Activated CD4-positive, alpha-beta T cell treated with anti-CD3 and anti-CD28 coated beads, Interleukin-2, amount 50 U/mL, for 48 hours (primary cell): ENCODE measurements at regions not wholly inside any gene's neighbourhood (a gene's known extent, or its start where the extent isn't known, plus 50 kb on each side); places are given as distances from the start of the nearest gene placed in this dataset.

Source experiments
- DNase-seq, 2 experiments: peaks; one replicate each; pipeline ENCODE4 v3.0.0-alpha.2; 2020

DNA sequence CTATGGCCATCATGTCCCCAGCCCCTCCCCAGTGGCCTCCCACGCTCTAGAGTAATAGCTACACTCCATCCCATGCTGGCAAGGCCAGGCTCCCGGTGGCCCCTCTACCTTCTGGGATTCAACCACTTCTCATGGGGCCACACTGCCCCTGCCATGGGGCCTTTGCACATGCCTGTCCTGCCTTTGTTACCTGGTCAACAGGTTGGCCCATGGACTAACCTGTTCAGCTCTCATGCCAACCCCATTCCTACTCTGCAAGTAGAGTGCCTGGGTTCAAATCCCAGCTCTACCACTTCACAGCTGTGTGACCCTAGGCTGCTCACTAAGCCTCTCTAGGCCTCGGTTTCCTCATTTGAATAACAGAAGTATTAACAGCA lies 98.5 kb downstream of the RFLNA start:
- DNase-seq, result no peak

DNA sequence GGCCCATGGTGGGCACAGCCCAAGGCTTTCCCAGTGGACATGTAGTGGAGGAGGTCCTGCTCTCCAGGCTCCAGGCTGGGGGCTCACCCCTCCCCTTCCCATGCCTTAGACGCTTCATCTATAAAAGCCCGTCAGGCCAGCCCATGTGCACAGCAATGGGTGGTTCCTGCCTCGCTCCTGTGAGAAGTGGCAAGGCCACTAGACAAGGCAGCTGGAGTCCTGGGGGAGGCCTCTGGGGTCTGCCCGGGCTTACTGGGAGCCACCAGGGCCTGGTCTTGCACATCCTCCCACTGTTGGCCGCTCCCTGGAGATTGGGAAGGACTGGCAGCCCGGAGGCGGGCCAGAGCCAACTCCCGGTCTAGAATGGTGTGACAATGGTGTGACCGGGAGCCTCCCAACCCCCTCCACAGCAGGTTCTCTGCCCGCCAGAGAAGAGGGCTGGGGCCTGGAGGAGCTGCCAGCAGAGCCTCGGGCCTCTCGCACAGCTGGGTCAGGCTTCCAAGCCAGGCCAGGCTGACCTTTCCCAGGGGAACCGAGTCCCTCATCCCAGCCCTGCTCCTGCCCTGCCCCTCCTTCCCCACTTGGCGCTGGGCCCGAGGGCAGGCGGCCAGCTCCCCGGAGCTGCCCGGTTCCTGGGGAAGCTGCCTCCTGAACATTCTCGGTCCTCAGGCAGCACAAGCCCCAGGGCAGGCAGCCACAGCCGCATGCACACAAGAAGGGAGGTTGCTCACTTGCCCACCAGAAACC lies 97.9 kb downstream of the RFLNA start:
- no peak for DNase-seq

DNA sequence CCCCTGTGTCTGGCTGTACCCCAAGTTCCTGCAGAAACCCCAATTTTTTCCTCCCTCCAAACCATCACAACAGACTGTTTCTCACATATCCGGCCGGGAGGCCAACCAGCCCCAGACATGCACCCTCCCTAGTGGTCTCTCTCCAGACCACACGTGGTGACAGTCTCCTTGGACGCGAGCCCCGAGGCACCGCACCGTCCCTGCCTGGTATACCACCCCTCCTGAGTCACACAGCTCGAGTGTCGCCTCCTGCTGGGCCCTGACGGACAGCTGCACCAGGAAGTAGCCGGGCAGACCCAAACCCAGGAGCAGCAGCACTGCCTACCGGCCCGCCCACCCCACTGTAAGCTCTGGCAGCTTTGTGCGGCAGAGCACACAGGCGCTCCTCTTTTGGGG lies 97.4 kb downstream of the RFLNA start:
- DNase-seq, result no peak

DNA sequence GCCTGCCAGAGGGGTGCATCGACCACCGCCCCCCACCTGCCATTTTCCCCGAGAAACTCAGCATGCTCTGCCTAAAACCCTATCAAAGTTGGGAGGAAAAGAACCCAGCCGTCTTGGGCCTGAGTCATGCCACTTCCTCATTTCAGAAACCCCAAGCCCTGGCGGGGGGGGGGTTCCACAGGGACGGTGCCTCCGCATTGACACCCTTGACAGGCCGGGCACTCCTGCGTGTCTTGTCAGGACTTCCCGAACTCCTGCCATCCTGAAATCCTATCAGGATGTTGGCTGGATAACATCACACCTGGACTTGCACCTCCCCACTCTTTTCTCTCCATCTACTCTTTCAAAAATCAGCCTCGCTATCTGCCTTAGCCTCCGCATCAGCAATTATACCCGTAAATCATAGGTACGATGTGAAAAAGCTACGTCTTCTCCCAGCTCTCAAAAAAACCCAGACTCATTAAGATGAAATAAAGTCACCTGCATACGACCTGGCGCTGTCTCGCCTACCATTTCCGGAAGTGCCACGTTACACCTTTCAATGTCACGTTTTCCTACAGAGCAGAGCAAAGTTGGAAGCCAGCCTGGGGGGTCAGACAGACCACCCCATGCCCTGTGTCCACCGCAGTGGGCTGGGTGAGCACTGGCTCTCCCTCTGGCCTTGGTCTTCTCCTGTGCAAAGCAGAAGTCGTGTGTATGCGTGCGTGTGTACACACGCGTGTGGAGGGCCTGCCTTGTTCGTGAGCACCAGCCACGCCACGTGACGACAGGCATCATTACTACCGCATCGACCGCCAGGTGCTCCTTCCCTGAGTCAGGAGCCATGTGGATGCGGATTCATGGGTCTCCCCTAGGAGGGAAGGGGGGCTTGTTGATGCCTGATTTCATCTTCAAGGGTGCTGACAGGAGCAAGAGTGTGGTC lies 96.7 kb downstream of the RFLNA start:
- DNase-seq, result peak; percentile 54 to 64

DNA sequence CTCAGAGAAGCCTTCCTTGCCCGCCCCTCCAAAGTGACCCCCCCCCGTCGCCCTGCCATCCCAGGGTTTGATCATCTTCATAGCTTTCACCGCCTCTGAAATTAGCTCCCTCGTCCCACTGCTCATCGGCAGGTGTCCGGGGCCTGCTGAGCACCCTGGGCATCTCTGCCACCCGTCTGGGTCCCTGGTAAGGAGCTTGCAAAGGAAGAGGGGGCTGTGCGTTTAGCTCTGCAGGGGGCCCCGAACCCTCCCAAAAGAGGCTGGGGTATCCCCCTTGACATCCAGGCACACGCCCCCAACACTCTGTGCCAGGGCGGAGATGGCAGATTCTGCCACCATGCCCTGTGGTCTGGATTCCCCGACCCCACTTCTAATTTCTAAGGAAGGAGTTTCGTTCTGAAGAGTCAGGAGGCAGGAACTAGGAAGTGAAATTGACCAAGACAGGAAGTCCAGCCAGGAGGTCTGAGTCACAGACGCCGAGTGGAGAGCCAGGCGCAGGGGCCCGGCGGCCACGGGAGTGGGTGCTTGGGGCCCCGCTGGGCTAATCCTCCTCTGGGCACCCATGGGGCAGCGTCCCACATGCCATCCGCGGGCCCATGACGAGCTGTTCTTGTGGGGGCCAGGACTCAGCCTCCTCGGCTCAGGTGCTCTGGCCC lies 95.7 kb downstream of the RFLNA start:
- no peak for DNase-seq

DNA sequence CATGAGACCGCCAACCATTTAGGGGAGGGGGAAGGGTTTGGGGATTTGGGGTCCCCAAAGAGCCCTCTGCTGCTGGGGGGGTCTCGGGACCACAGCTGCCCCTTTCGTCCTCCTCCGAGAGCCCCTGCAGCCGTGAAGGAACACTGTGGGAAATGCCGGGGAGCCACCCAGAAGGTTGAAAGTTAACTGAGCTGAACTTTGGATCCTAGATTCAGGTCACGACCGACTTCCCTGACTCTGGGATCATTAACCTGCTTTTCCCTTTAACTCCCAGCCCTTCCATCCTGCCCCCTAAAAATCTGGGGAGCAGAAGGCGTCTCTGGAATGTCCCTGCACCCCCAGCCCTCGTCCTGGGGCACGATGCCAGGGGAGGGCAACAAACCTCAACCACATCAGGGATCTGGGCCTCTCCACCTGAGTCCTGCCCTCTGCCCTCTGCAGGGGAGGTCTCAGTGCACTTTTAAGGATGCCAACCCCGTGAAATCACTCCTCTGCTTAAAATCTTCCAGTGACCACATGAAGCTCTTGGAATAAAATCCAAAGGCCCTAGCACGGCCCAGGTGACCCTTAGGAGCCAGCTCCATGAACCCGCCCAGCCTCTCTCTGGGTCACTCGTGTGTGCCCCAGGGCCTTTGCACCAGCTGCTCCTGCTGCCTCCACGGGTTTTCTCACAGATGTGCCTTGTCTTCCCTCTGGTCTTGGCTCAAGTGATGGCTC lies 95.0 kb downstream of the RFLNA start:
- no peak for DNase-seq

DNA sequence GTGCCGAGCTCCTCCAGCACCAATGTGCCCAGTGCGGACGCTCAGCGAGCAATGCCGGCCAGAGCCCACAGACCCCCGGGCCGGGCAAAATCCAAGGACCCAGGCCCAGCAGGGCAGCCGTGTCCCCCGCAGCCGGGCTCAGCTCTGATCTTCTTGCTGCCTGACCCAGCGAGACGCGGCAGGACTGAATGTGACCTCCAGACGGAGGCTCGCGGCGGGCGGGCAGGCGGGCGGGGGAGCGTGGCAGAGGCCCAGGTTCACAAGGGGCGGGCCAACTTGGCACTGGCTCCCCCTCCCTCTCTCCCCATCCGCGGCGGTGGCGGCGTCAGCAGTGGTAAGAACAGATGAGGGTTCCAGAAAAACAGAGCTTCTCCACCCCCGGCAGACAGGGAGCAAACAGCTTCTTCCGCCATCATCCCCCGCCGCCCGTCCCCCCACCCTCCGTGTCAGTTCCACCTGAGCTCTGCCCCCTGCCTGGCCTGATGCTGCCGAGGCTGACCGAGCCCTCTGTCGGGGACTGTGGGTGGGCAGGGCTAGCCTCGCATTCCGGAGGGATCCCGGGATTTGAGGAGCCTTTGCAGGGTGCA lies 94.3 kb downstream of the RFLNA start:
- DNase-seq, result peak; percentile 68 to 74

DNA sequence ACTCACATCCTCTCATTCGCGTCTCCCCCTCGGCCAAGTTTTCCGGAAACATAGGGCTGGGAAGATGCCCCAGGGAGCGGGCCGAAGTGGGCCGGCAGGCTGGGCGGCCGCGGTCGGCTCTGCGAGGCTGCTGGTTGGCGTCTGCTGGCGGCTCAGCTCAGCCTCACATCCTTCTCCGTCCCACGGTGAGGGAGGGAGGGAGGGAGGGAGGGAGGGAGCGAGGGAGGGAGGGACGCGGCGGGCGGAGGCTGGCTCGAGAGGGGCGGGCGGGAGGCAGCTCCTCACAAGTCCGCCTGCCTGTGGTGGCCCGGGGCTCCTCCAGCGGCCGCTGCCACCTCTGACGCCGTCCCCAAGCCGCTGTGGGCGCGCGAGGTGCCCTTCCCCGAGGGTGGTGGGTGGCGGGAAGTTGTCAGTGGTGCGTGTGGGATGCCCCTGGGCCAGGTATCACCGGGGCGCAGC lies 93.8 kb downstream of the RFLNA start:
- peak; percentile 60 to 61 for DNase-seq

DNA sequence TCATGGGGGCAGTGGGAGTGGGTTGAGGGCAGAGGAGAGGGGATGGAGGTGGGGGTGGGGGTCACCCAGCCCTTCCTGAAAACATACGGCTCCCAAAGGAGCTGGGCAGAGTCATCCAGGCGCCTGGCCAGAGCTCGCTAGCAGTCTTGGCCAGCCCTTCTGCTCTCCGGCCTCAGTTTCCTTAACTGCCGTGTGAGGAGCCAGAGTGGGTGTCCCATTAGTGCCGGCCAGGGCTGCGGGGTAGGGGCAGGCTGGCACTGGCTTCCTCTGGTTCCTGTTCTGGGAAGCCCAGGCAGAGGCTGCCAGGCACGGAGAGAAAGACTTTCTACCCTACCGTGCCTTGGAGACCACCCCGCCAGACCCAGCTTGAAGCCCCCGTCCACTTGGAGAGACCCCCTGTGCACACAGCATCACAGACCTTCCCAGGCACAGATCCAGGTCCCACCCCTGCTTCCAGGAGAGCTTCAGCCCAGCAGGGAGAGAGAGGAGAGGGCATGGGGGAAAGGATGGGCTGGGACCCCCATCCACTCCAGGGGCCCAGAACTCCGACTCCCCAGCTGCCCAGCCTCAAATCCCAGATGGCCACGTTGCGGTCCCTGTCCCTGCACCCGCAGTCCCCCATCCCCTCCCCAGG lies 93.3 kb downstream of the RFLNA start:
- DNase-seq, result no peak

DNA sequence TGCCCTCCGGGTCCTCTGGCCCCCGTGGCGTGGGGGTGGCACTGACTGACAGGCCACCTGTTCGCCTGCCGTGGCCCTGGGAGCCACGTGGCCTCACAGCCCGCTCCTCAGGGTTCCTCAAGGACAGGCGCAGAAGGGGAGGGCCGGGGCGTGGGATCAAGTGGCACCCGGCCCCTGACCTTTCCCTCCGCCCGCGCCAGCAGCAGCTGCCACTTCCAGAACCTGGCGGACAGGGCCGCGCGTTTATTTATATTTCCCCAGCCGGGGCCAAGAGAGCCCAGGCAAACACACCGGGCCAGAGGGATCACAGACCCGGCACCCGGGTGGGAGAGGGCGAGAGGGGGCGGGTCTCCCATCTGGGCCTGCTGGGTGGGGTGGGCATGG lies 92.6 kb downstream of the RFLNA start:
- DNase-seq, result no peak

DNA sequence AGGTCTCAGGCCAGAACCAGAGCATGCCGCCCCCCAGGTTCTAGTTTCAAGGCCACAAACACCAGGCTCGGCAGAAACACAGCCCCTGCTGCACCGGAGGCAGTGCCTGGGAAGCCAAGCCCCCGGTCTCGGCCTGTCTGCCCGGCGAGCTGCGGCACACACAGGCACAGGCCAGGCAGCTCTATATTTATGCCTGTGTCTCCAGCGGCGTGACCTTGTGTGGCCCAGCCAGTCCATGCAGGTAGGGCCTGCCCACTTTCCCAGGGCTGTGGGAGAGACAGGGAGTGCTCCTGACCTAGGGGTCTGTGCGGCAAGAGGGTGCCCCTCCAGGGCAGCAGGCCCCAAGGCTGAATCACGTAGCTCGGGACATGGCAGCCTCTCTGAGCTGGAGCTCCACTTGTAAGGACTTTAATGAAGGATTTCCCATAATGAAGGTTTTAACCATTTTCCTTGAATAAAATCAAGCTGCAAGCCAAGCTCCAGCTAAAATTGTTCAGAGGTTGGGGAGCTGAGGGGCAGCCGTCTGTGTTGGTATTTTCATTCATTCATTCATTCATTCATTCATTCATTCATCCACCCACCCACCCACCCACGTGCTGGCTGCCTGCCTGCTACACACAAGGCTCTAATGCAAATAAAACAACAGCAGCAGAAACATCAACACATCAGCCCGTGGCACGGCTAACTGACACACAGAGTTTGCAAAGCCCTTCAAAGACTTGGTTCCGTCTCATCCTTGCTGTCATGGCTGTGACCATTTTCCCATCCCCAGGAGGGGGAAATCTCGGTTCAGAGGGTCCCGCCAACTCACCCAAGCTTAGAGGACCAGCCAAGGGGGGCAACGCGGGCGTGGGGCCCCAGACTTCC lies 92.0 kb downstream of the RFLNA start:
- no peak for DNase-seq

DNA sequence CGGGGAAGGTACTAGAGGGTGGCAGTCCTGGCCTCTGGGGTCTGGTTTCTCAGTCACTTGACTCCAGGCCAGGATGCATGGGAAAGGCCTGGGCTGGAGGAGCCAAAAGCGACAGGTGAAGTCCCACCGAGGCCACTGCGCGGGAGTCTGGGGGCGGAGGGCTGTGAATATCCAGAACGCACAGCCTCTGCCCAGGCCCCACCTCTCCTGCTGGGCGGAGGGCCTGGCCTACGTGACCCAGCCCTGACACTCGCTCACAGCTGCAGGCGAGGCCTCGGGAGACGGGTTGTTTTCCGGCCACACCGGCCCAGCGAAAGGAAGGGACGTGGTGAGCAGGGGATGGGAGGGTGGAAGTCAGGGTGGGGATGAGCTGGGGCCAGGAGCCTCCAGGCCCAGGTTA lies 91.2 kb downstream of the RFLNA start:
- DNase-seq, result no peak

DNA sequence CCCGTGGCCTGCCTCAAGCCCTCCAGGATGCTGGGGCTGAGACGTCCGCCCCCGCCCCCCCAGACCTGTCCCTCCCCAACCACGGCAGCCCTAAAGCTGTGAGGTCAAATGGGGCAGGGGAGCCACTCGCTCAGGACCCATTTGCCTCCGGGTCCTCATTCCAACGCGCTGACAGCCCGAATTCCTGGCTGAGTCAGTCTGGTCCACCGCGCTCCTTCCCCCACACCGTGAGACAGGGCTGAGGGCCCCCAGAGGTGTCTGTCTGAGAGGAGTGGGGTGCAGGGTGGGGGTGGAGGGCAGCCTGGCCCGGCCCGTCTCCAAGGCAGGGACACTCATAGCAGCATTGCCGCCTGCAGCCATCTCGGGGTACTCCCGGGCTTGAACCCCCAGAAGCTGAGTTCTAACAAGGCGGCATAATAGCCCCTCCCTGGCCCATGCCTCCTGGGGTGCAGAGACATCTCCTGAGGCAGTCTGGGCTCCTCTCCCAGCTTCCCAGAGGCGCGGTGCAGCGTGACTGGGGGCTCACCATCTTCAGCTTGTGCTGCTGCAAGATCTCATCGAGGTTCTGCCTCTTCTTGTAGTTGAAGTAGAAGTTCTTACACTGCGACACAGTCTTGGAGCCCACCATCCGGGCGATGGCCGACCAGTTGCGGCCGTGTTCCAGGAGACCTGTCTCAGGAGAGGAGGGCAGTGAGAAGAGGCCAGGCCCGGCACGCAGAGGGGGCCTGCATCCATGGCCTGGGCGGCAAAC lies 90.5 kb downstream of the RFLNA start:
- no peak for DNase-seq

DNA sequence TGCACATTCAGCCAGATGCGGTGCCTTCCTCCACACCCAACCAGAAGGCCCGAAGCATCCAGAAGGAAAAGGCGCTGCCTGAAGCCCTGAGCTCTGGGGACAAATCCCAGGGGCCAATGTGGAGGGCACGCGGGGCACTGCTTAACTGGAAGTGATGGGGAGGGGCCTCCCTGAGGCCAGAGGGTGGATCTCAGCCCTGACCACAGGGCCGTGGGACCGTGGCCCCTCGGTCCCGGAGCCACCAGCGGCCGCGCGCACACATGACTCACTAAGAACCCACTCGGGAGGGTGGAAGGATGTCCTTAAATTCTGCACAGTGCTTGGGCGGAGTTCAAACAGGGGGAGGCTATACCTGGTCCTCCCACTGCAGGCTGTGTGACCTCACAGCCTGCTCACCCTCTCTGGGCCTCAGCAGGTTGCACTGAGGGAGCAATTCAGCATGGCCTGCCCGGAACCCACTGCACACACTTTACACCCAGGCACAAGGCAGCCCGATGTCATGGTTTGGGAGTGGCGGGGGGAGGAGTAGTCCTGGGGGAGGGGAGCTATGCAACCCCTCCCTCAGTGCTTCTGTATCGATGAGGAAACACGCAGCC lies 89.5 kb downstream of the RFLNA start:
- no peak for DNase-seq

DNA sequence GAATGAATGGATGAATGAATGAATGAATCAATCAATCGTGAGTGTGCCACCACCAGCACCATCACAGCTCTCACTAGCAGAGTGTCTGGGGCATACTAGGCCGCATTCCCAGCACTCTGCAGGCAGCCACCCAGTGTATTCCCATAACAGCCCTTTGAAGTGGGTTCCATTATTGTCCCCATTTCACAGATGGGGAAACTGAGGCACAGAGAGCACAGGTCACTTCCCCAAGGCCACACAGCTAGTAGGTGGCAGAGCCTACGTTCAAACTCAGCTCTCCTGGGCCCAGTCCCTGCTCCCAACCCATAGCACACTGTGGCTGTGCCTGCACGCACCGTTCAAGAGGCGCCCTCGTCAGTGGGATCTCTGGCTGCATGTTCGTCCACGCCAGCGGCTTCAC lies 88.1 kb downstream of the RFLNA start:
- no peak for DNase-seq

DNA sequence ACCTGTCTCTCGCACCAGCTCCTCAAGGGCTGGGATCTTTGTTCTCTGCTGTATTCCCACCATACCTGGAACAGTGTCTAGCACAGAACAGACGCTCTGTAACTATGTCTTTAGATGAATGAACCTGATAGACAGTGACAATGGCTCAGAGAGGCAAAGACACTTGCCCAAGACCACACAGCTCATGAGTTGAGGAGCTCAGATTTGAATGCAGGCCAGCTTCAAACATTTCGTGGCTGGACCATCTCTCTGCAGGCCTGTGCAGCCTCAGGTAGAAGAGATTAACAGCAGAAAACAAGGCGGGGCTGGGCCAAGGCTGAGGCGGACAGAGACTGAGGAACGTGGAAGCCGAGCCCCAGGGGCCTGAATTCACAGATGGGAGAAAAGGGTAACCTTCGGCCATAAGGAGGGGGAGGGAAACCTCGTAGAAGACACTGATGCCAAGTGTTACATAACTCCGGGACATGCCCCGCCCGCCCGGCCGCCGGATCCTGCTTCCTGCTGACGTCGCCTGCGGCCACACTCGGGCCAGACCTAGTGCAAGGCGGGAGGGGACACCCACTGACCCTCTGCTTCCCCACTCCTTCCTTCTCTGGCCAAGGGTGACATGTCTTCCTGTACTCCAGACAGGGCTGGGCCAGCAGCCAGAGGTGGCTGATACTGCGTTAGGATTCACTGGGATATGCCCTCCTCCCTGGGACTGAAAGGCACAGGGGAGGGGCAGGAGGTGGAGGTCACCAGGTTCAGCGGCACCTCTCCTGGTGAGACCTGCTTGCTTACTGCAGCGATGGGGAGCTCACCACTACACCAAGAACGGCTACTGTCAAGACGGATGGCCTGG lies 86.8 kb downstream of the RFLNA start:
- no peak for DNase-seq

DNA sequence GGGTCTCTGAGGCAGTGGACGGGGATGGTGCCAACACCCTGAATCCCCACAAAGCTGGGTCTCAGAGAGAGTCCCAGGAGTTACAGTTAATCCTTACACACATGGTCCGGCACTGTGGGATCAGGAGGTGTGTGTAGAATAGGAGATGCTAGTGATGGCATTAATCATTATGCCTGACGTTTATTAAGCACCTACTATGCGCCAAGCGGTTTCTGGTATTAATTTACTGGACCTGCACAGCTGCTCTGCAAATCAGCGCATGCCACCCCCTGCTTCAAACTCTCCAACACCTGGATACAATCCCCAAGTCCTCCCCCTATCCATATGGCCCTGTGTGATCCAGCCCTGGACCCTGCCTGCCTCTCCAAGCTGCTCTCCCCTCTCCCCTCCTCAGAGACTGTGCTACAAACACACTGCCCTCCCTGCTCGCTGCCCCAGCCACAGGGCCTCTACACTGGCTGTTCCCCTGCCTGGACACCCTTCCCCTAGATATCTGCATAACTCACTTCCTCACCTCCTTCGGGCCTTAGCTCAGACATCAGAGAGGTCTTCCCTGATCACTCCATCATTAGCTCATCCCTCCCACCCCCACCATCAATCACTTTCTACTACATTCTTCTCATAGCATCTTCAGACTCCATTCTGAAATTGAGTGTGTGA lies 86.0 kb downstream of the RFLNA start:
- DNase-seq, result no peak
